ENCODE measurements at regions not wholly inside any gene's neighbourhood (a gene's known extent, or its start where the extent isn't known, plus 50 kb on each side); places are given as distances from the start of the nearest gene placed in this dataset.

DNA sequence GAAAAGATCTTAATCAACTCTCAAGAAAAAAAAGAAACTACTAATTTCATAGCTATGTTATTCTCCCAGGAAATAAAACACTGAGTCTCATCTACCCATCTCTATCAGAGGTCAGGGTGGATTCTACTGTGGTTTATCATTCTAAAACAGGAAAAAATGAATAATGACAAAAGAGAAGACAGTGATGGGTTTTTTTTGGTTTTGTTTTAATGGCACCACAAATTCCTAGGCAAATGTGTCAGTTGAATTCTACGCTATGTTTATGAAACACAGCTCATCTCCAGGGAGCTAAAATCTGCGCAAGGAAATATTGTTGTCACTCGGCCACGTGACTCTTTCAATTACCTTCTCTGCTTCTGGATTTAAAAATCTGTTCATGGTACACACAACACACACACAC, 393.4 kb upstream of the SORCS1 start:
- TF ChIP-seq Cebpa-rat (IDR thresholded peaks at IDR 0.05), result no peak
- Histone ChIP-seq H3K27ac (no peak overlapping the region), H4K20me1 (no peaks in the 10 kb centered on the region)

DNA sequence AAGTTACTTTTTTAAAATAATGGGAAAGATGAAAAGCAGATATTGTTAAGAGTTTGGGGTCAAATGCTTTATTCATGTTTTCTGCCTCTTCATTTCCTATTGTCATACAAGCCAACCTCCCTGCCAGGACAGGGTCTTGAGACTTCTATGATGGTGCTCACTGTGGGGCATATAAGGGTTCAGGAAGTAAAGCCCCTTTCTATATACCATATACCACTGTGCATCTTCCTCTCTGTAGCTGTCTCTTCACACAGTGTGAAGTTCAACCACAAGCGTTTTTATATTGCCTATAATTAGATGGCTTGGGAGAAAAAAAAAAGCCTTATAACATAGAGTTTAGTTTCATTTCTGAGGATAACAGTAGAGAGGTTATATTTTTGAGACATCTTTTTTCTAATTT, 389.8 kb upstream of the SORCS1 start:
- Histone ChIP-seq H3K9me3 (peaks cover 9% of the 10 kb centered on the region), H4K20me1 (no peaks in the 10 kb centered on the region), H3K27ac (peak overlapping the region; percentile 50), H3K4me1 (peaks cover 31% of the 10 kb centered on the region), H3K4me2 (peak overlapping the region; percentile 78), H3K4me3 (peak overlapping the region; percentile 37; the same call in 1 of the 2 replicates), H3K9ac (no peak overlapping the region), H3K36me3 (no peaks in the 10 kb centered on the region), H3K27me3 (no peaks in the 10 kb centered on the region)
- no peak for TF ChIP-seq Cebpa-rat (IDR thresholded peaks at IDR 0.05)

More for the DNA sequence above, 393.4 kb upstream of the SORCS1 start:
- H3K27me3 ChIP-seq, result no peaks in the 10 kb centered on the region
- H3K9ac ChIP-seq, result no peak overlapping the region
- H3K4me1 ChIP-seq, result peaks cover 25% of the 10 kb centered on the region
- H3K4me2 ChIP-seq, result no peak overlapping the region
- H3K4me3 ChIP-seq, result no peak overlapping the region
- H3K36me3 ChIP-seq, result no peaks in the 10 kb centered on the region
- H3K9me3 ChIP-seq, result no peaks in the 10 kb centered on the region

DNA sequence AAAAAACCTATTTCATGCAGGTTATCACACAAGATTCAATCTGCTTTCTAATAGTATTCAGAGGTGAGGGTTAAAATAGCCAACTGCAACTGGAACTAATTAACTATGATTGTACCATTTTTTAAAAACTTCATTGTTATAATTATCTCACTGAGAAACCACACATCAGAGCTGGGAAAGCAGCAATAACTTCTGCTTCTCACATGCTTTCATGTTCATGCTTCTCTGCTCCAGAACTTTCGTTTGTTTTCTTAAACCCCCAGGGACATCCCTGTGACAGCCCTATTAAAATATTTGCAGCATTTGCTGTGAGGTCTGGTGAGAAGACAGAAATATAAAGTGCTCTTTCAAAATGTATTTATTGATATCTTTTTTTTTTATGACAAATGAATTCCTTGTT, 389.0 kb upstream of the SORCS1 start:
- H3K4me2 ChIP-seq, result peak overlapping the region; percentile 78
- peaks cover 31% of the 10 kb centered on the region for H3K4me1 ChIP-seq
- H3K27ac ChIP-seq, result no peak overlapping the region
- no peak overlapping the region for H3K4me3 ChIP-seq
- no peaks in the 10 kb centered on the region for H4K20me1 ChIP-seq
- no peak for TF ChIP-seq Cebpa-rat (IDR thresholded peaks at IDR 0.05)
- no peaks in the 10 kb centered on the region for H3K27me3 ChIP-seq
- no peak overlapping the region for H3K9ac ChIP-seq
- peaks cover 9% of the 10 kb centered on the region for H3K9me3 ChIP-seq
- no peaks in the 10 kb centered on the region for H3K36me3 ChIP-seq

DNA sequence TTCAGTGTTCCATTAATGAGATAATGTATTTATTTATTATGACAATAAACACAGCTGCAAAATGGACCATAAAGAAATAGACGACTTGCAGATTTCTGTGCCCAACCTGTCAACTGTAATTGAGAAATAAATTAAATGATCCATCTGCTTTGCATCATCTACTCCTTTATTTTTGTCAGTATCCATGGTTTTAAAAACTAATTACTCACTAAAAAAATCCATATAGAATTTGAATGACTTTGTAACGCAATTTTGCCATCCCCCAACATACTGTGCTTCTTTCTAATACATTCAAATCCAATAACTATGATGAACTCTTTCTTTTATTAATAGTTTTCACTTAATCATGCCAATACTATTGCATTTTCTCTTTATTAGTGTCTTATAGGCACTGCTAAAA, 388.5 kb upstream of the SORCS1 start:
- Histone ChIP-seq H3K4me2 (peak overlapping the region; percentile 78), H3K36me3 (no peaks in the 10 kb centered on the region), H3K4me3 (no peak overlapping the region), H3K4me1 (peaks cover 31% of the 10 kb centered on the region), H3K9ac (no peak overlapping the region), H4K20me1 (no peaks in the 10 kb centered on the region), H3K27me3 (no peaks in the 10 kb centered on the region), H3K9me3 (peaks cover 9% of the 10 kb centered on the region), H3K27ac (no peak overlapping the region)
- no peak for TF ChIP-seq Cebpa-rat (IDR thresholded peaks at IDR 0.05)

DNA sequence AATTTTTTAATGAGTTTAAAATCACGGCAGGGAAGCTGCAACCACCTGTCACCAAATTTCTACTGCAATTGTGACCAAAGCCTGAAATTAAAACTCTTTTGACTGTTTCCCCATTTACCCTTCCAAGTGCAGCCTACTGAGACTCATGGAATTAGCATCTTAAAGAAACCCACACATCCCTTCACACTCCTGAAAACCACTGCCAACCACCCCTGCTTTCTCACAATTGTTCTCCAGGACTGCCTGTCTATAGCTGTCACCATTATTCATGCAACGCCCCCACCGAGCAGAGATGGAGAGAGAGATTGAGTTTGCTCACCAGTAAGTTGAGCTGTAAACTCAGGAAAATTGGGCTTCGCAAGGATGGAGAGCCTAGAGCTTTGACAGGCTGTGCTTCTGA, 383.8 kb upstream of the SORCS1 start:
- TF ChIP-seq Cebpa-rat (IDR thresholded peaks at IDR 0.05), result no peak
- no peaks in the 10 kb centered on the region for H4K20me1 ChIP-seq

DNA sequence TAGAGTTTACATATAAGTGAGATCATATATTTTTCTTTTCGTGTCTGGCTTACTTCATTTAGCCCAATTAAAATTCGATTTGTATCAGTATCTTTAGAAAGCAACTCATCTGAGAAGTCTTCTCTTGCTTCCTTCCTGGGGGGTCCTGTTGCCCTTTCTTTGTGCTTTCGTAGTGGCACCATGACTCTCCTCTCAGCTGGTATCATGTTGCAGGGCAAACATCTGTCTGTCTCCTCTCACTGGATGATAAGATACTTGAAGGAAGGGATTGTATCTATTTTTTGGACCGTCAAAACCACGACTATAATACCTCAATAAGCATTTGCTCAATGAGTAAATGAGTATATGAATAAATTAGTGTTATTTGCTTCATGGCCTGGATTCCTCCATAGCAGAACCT, 382.5 kb upstream of the SORCS1 start:
- H3K4me2 ChIP-seq, result no peak overlapping the region
- H3K9me3 ChIP-seq, result peaks cover 9% of the 10 kb centered on the region
- TF ChIP-seq Cebpa-rat (IDR thresholded peaks at IDR 0.05), result no peak
- no peak overlapping the region for H3K27ac ChIP-seq
- H4K20me1 ChIP-seq, result no peaks in the 10 kb centered on the region
- no peaks in the 10 kb centered on the region for H3K4me1 ChIP-seq
- H3K4me3 ChIP-seq, result no peak overlapping the region
- no peaks in the 10 kb centered on the region for H3K36me3 ChIP-seq
- H3K27me3 ChIP-seq, result no peaks in the 10 kb centered on the region
- no peak overlapping the region for H3K9ac ChIP-seq

More for the DNA sequence above, 383.8 kb upstream of the SORCS1 start:
- Histone ChIP-seq H3K4me3 (no peak overlapping the region), H3K4me2 (no peak overlapping the region), H3K9me3 (peaks cover 9% of the 10 kb centered on the region), H3K27me3 (no peaks in the 10 kb centered on the region), H3K9ac (no peak overlapping the region), H3K27ac (no peak overlapping the region), H3K36me3 (no peaks in the 10 kb centered on the region), H3K4me1 (peaks cover 10% of the 10 kb centered on the region)

DNA sequence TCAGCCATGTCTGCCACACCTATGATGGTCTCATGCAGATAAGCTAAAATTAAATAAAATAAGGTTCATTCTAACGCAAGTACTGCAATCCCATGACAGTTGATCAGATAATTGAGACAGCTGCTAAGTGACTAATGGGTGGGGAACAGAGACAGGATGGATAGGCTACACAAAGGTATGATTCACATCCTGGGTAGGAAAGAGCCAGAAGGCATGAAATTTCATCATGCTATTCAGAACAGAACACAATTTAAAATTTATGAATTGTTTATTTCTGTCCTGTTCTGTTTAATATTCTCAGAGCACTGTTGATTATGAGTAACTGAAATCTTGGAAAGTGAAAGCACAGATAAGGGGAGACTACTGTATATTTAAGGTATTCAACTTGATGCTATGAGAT, 381.8 kb upstream of the SORCS1 start:
- Histone ChIP-seq H3K27me3 (no peaks in the 10 kb centered on the region), H3K27ac (no peak overlapping the region), H3K36me3 (no peaks in the 10 kb centered on the region), H4K20me1 (no peaks in the 10 kb centered on the region), H3K4me3 (no peak overlapping the region), H3K9me3 (peaks cover 9% of the 10 kb centered on the region), H3K4me2 (no peak overlapping the region), H3K9ac (no peak overlapping the region), H3K4me1 (no peaks in the 10 kb centered on the region)
- TF ChIP-seq Cebpa-rat (IDR thresholded peaks at IDR 0.05), result no peak

DNA sequence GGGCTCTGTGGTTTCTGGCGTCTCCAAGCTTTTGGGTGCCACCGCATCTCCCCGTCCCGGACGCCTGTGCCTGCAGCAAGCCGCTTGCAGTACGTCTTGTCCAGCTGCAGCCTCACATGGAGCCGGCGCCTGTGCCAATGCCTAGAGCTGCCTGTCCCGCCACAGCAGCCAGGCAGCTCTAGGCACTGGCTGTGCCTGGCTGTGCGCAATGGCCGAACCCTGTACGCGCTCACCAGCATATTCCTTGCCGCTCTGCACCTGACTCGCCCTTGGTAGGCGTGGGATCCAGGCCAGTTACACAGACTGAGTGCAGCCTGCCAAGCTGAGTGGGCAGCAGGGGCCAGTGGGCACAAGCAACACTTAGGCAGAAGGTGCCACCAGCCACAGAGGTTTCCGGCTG, 381.2 kb upstream of the SORCS1 start:
- Histone ChIP-seq H3K27me3 (no peaks in the 10 kb centered on the region), H3K4me1 (no peaks in the 10 kb centered on the region), H3K9ac (no peak overlapping the region), H3K4me2 (no peak overlapping the region), H3K36me3 (no peaks in the 10 kb centered on the region), H3K27ac (no peak overlapping the region), H3K9me3 (peaks cover 5% of the 10 kb centered on the region; the same call in 1 of the 2 replicates), H4K20me1 (no peaks in the 10 kb centered on the region), H3K4me3 (no peak overlapping the region)
- no peak for TF ChIP-seq Cebpa-rat (IDR thresholded peaks at IDR 0.05)

DNA sequence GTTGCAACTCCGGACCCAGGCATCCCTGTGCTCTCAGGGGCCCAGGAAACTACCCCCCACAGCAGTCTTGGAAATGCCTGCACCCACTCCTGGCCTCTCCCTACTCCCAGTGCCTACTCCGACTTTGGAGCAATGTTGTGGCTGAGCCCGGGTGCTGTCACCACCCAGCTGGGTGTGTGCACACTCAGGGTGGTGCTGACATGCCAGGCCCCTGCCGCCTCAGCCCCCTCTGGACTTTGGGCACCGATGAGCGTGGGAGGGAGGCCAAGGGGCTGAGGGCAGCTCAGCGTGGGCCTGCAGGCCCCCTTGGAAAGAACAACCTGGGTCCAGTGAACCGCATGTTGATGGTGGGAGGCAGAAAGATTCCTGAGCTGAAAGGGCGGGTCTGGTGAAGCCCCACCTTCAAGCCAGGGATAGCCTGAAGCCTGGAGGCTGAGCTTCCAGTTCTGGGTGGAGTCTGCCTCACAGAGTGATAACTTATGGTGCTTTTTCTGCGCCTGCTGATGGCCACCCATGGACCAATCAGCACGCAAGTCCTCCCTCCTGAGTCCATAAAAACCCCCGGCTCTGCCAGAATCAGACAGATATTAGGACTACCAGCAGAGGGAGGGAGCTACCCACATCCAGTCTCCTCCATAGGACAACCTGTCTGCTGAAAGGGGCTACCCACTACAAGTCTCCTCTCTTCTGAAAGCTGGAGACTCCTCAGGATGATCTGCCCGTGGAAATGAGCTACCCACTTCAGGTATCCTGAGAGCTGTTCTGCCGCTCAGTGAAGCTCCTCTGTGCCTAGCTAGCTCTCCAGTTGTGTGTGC, 380.4 kb upstream of the SORCS1 start:
- no peak for TF ChIP-seq Cebpa-rat (IDR thresholded peaks at IDR 0.05)
- no peaks in the 10 kb centered on the region for H3K4me1 ChIP-seq
- no peaks in the 10 kb centered on the region for H3K36me3 ChIP-seq
- H3K27ac ChIP-seq, result no peak overlapping the region
- H3K9me3 ChIP-seq, result no peaks in the 10 kb centered on the region
- no peaks in the 10 kb centered on the region for H4K20me1 ChIP-seq
- H3K4me2 ChIP-seq, result no peak overlapping the region
- H3K4me3 ChIP-seq, result no peak overlapping the region
- no peak overlapping the region for H3K9ac ChIP-seq
- H3K27me3 ChIP-seq, result no peaks in the 10 kb centered on the region

DNA sequence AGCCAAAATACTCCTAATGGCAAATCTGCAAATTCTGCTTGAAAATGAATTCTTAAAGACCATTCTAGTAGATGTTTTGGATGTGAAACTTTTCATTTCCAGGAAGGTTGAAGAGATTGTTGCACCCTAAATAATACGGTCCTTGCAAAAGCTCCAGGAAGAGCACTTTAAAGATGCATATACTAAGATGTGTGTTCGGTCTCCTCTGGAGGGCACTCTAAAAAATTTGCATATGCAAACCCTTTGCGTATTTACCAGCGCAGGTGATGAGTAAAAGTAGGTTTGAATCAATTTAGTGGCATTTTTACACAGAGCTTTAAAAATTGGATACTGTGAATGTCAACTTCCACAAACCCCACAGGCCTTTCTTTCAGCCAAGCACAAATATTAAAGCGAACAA, 378.1 kb upstream of the SORCS1 start:
- Histone ChIP-seq H3K27ac (no peak overlapping the region), H4K20me1 (no peaks in the 10 kb centered on the region), H3K4me1 (no peaks in the 10 kb centered on the region), H3K9me3 (no peaks in the 10 kb centered on the region), H3K27me3 (no peaks in the 10 kb centered on the region), H3K9ac (no peak overlapping the region), H3K4me3 (no peak overlapping the region), H3K4me2 (no peak overlapping the region), H3K36me3 (no peaks in the 10 kb centered on the region)
- TF ChIP-seq Cebpa-rat (IDR thresholded peaks at IDR 0.05), result no peak
